Stimulated activated naive CD8-positive, alpha-beta T cell treated with anti-CD3 and anti-CD28 coated beads, Interleukin-15, Interleukin-2, amounts not matched to agents 100 ng/mL and 50 ng/mL, for 24 hours (primary cell): ENCODE measurements at regions not wholly inside any gene's neighbourhood (a gene's known extent, or its start where the extent isn't known, plus 50 kb on each side); places are given as distances from the start of the nearest gene placed in this dataset.
"Not testable (repeated sequence)": the region's sequence is repeated elsewhere in the genome, so short reads cannot be mapped to it uniquely, and the experiment has no call there.

ENCODE experiments used
- H3K27ac Mint-ChIP-seq: one replicate; pipeline ENCODE4 v1.8.0; 2021; ENCODE audit warnings: mild to moderate bottlenecking, mixed read lengths
- H3K27me3 Mint-ChIP-seq: one replicate; pipeline ENCODE4 v1.8.0; 2021; ENCODE audit warnings: mixed read lengths
- H3K36me3 Mint-ChIP-seq: one replicate; pipeline ENCODE4 v1.8.0; 2021; ENCODE audit warnings: low read depth, mixed read lengths
- H3K4me1 Mint-ChIP-seq: one replicate; pipeline ENCODE4 v1.8.0; 2021; ENCODE audit warnings: low read depth, mixed read lengths
- H3K4me3 Mint-ChIP-seq: one replicate; pipeline ENCODE4 v1.8.0; 2021; ENCODE audit warnings: mild to moderate bottlenecking, mixed read lengths
- H3K9me3 Mint-ChIP-seq: one replicate; pipeline ENCODE4 v1.8.0; 2021; ENCODE audit warnings: mixed read lengths

- H3K27me3 Mint-ChIP-seq, result no peaks in the 10 kb centered on the region
Observed at GRCh38 chr2:51782921-51783765, 751.2 kb upstream of the NRXN1 start.

GRCh38 chr2:51781691-51782090 lies 749.8 kb upstream of the NRXN1 start:
- H3K27me3 Mint-ChIP-seq, result no peaks in the 10 kb centered on the region
- no peak overlapping the region for H3K4me3 Mint-ChIP-seq
- no peaks in the 10 kb centered on the region for H3K9me3 Mint-ChIP-seq

More at GRCh38 chr2:51782921-51783765, 751.2 kb upstream of the NRXN1 start:
- no peaks in the 10 kb centered on the region for H3K4me1 Mint-ChIP-seq
- H3K36me3 Mint-ChIP-seq, result no peaks in the 10 kb centered on the region
- no peak overlapping the region for H3K27ac Mint-ChIP-seq
- H3K4me3 Mint-ChIP-seq, result no peak overlapping the region
- H3K9me3 Mint-ChIP-seq, result no peaks in the 10 kb centered on the region

GRCh38 chr2:51780353-51780752 lies 748.4 kb upstream of the NRXN1 start:
- no peak overlapping the region for H3K27ac Mint-ChIP-seq
- H3K4me1 Mint-ChIP-seq, result no peaks in the 10 kb centered on the region
- H3K4me3 Mint-ChIP-seq, result no peak overlapping the region
- H3K27me3 Mint-ChIP-seq, result no peaks in the 10 kb centered on the region
- H3K36me3 Mint-ChIP-seq, result no peaks in the 10 kb centered on the region
- no peaks in the 10 kb centered on the region for H3K9me3 Mint-ChIP-seq

More at GRCh38 chr2:51781691-51782090, 749.8 kb upstream of the NRXN1 start:
- H3K27ac Mint-ChIP-seq, result no peak overlapping the region
- H3K36me3 Mint-ChIP-seq, result no peaks in the 10 kb centered on the region
- no peaks in the 10 kb centered on the region for H3K4me1 Mint-ChIP-seq

GRCh38 chr2:51779723-51780122 lies 747.8 kb upstream of the NRXN1 start:
- H3K36me3 Mint-ChIP-seq, H3K4me3 Mint-ChIP-seq, H3K4me1 Mint-ChIP-seq, H3K27me3 Mint-ChIP-seq, H3K9me3 Mint-ChIP-seq, H3K27ac Mint-ChIP-seq: not testable (repeated sequence)

GRCh38 chr2:51778806-51779205 lies 746.9 kb upstream of the NRXN1 start:
- no peak overlapping the region for H3K4me3 Mint-ChIP-seq
- no peak overlapping the region for H3K27ac Mint-ChIP-seq

GRCh38 chr2:51774606-51775005 lies 742.7 kb upstream of the NRXN1 start:
- H3K9me3 Mint-ChIP-seq, result peaks cover 10% of the 10 kb centered on the region
- not testable (repeated sequence) for H3K27me3 Mint-ChIP-seq, H3K36me3 Mint-ChIP-seq, H3K27ac Mint-ChIP-seq, H3K4me3 Mint-ChIP-seq, H3K4me1 Mint-ChIP-seq

More at GRCh38 chr2:51778806-51779205, 746.9 kb upstream of the NRXN1 start:
- H3K36me3 Mint-ChIP-seq, result no peaks in the 10 kb centered on the region
- no peaks in the 10 kb centered on the region for H3K27me3 Mint-ChIP-seq
- H3K4me1 Mint-ChIP-seq, result no peaks in the 10 kb centered on the region
- peaks cover under 1% of the 10 kb centered on the region for H3K9me3 Mint-ChIP-seq

GRCh38 chr2:51760441-51760840 lies 728.5 kb upstream of the NRXN1 start:
- no peak overlapping the region for H3K4me3 Mint-ChIP-seq
- H3K9me3 Mint-ChIP-seq, result peaks cover 7% of the 10 kb centered on the region
- no peaks in the 10 kb centered on the region for H3K36me3 Mint-ChIP-seq
- H3K27ac Mint-ChIP-seq, result no peak overlapping the region
- H3K4me1 Mint-ChIP-seq, result no peaks in the 10 kb centered on the region
- no peaks in the 10 kb centered on the region for H3K27me3 Mint-ChIP-seq

- Mint-ChIP-seq H3K36me3 (no peaks in the 10 kb centered on the region), H3K27ac (no peak overlapping the region), H3K9me3 (no peaks in the 10 kb centered on the region), H3K4me3 (no peak overlapping the region), H3K27me3 (no peaks in the 10 kb centered on the region), H3K4me1 (no peaks in the 10 kb centered on the region)
Observed at GRCh38 chr2:51758081-51758480, 726.1 kb upstream of the NRXN1 start.

GRCh38 chr2:51734115-51734514 lies 702.2 kb upstream of the NRXN1 start:
- Mint-ChIP-seq H3K27me3 (no peaks in the 10 kb centered on the region), H3K36me3 (no peaks in the 10 kb centered on the region), H3K4me1 (no peaks in the 10 kb centered on the region), H3K27ac (no peak overlapping the region), H3K9me3 (peaks cover 19% of the 10 kb centered on the region), H3K4me3 (no peak overlapping the region)

- no peaks in the 10 kb centered on the region for H3K36me3 Mint-ChIP-seq
- no peaks in the 10 kb centered on the region for H3K4me1 Mint-ChIP-seq
- no peak overlapping the region for H3K27ac Mint-ChIP-seq
- no peak overlapping the region for H3K4me3 Mint-ChIP-seq
- H3K27me3 Mint-ChIP-seq, result no peaks in the 10 kb centered on the region
- peaks cover 8% of the 10 kb centered on the region for H3K9me3 Mint-ChIP-seq
Observed at GRCh38 chr2:51723691-51724090, 691.8 kb upstream of the NRXN1 start.

GRCh38 chr2:51722311-51722710 lies 690.4 kb upstream of the NRXN1 start:
- H3K27me3 Mint-ChIP-seq, result no peaks in the 10 kb centered on the region
- no peak overlapping the region for H3K4me3 Mint-ChIP-seq
- H3K4me1 Mint-ChIP-seq, result no peaks in the 10 kb centered on the region
- no peak overlapping the region for H3K27ac Mint-ChIP-seq
- H3K9me3 Mint-ChIP-seq, result peaks cover 8% of the 10 kb centered on the region
- no peaks in the 10 kb centered on the region for H3K36me3 Mint-ChIP-seq

GRCh38 chr2:51720826-51721225 lies 688.9 kb upstream of the NRXN1 start:
- H3K4me3 Mint-ChIP-seq, result no peak overlapping the region
- no peaks in the 10 kb centered on the region for H3K36me3 Mint-ChIP-seq

GRCh38 chr2:51718881-51719280 lies 686.9 kb upstream of the NRXN1 start:
- Mint-ChIP-seq H3K4me1 (no peaks in the 10 kb centered on the region), H3K27ac (no peak overlapping the region), H3K27me3 (no peaks in the 10 kb centered on the region), H3K4me3 (no peak overlapping the region), H3K9me3 (peaks cover 11% of the 10 kb centered on the region), H3K36me3 (no peaks in the 10 kb centered on the region)

More at GRCh38 chr2:51720826-51721225, 688.9 kb upstream of the NRXN1 start:
- no peaks in the 10 kb centered on the region for H3K4me1 Mint-ChIP-seq
- H3K27ac Mint-ChIP-seq, result no peak overlapping the region
- H3K27me3 Mint-ChIP-seq, result no peaks in the 10 kb centered on the region
- peaks cover 11% of the 10 kb centered on the region for H3K9me3 Mint-ChIP-seq

GRCh38 chr2:51717312-51717711 lies 685.4 kb upstream of the NRXN1 start:
- Mint-ChIP-seq H3K4me1 (no peaks in the 10 kb centered on the region), H3K4me3 (no peak overlapping the region), H3K27me3 (no peaks in the 10 kb centered on the region), H3K36me3 (no peaks in the 10 kb centered on the region), H3K9me3 (peaks cover 11% of the 10 kb centered on the region), H3K27ac (no peak overlapping the region)

- Mint-ChIP-seq H3K4me1 (no peaks in the 10 kb centered on the region), H3K27ac (no peak overlapping the region), H3K27me3 (no peaks in the 10 kb centered on the region), H3K4me3 (no peak overlapping the region), H3K9me3 (peaks cover 11% of the 10 kb centered on the region), H3K36me3 (no peaks in the 10 kb centered on the region)
Observed at GRCh38 chr2:51711766-51712165, 679.8 kb upstream of the NRXN1 start.

- Mint-ChIP-seq H3K4me1 (no peaks in the 10 kb centered on the region), H3K27me3 (no peaks in the 10 kb centered on the region)
Observed at GRCh38 chr2:51710222-51710621, 678.3 kb upstream of the NRXN1 start.

More at GRCh38 chr2:51710222-51710621, 678.3 kb upstream of the NRXN1 start:
- Mint-ChIP-seq H3K9me3 (peaks cover 7% of the 10 kb centered on the region), H3K4me3 (no peak overlapping the region), H3K36me3 (no peaks in the 10 kb centered on the region), H3K27ac (no peak overlapping the region)
